NCI-H2081 (cell line): ENCODE measurements at regions not wholly inside any gene's neighbourhood (a gene's known extent, or its start where the extent isn't known, plus 50 kb on each side); places are given as distances from the start of the nearest gene placed in this dataset.
"Not testable (repeated sequence)": the region's sequence is repeated elsewhere in the genome, so short reads cannot be mapped to it uniquely, and the experiment has no call there.

Experiments
- DNase-seq, 2 experiments: peaks; one replicate each; lab custom pipeline; 2025; lab: John Stamatoyannopoulos, UW

GRCh38 chr2:125711075-125711474 is 944.9 kb upstream of the GYPC start:
- DNase-seq: no peak

- DNase-seq: no peak
These were observed 942.4 kb upstream of the GYPC start for GRCh38 chr2:125713533-125713932.

DNA sequence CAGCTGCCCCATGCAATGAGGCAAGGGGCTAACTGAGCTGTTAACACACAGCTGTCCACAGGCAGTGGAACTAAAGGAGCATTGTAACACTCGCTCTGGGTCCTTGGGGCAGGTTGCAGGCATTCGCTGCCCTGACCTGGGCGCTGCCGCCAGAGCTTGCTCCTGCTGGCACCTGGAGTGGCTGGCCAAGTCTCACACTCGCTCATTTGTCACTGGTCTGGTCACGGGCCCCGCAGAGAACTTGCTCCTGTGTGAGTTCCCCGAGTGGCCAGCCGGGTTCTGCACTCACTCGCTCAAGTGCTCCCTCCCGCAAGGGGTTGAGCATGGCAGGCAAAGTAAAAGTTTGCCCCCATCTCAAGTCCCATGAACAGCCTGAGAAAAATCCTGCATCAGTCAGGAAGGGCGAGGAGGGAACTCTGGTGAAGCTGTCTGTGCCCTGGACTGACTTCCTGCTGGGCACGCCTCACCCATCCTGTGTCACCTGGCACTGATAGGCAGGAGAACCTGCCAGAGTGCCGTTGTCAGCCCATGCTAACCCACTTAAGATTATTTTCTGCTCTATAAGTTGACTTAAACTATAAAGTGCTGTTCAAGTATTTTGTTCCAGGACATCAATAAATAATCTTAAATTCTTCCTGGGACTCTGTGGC is 934.8 kb upstream of the GYPC start:
- DNase-seq: no peak

- DNase-seq: no peak
These were observed 925.0 kb upstream of the GYPC start for GRCh38 chr2:125730921-125731320.

- no peak for DNase-seq
These were observed 919.7 kb upstream of the GYPC start for GRCh38 chr2:125736306-125736705.

DNA sequence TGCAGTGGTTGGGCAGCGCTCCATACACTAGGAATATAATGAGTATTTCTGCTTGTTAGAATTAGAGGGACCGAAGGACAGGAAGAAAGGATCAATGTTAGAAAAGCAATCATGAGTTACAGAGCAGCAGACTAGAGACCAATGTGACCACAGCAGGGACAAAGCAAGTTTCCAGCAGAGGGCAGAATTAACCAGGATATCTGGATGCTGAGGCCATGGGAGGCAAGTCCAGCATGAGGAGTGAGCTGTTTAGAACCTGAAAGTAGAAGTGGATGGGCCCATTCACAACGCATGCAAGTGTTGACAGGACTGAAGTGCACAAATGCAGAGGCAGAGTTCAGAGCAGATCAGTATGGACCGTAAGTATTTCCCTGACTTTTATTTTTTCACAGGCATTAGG is 910.4 kb upstream of the GYPC start:
- peak; percentile 53 to 66 for DNase-seq

GRCh38 chr2:125746321-125747164 is 909.4 kb upstream of the GYPC start:
- DNase-seq: no peak

- DNase-seq: no peak
These were observed 908.9 kb upstream of the GYPC start for GRCh38 chr2:125747165-125747425.

- no peak for DNase-seq
These were observed 899.5 kb upstream of the GYPC start for GRCh38 chr2:125756431-125756830.

DNA sequence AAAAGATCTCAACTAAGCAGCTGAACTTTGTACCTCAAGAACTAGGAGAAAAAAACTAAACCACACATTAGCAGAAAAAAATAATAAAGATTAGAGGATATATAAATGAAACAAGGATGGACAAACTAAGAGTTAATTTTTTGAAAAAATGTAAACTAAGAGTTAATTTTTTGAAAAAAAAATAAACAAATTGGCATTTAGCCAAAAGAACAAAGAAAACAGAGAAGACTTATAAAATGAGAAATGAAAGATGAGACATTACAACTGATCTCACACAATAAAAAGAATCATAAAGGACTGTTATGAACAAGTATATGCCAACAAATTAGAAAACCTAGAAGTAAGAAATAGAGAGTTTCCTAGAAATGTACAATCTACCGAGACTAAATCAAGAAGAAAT is 859.2 kb upstream of the GYPC start:
- DNase-seq: no peak

DNA sequence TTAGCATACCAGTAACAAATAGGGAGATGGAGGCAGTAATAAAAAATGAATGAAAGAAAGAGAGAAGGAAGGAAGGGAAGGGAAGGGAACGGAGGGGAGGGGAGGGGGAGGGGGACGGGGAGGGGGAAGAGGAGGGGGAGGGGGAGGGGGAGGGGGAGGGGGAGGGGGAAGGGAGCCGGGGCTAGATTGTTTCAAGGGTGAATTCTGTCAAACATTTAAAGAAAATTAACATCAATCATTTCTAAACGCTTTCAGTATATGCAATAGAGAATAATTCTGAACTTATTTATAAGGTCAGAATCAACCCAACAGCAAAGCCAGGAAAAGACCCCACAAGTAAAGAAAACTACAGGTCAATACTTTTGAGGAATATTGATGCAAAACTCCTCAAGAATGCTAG is 858.8 kb upstream of the GYPC start:
- DNase-seq: no peak

DNA sequence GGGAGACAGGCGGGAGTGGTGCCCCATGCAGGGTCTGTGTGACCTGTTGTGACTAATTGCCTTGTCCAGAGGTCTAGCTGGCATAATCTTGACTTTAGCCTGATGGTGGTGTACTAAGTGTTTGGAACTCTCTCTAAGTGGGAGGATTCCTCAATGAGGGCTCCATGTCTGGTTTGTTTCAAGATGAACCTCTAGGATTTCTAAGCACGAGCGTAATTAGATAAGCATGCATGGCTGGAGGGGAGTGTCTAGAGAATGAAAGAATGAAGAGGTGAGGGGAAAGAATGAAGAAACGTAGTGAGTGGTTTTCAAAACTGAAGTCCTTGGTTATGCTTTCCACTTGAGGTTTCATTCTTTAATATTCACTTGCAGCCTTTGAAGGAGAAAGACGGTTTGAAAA is 833.2 kb upstream of the GYPC start:
- no peak for DNase-seq

- DNase-seq: not testable (repeated sequence)
These were observed 830.2 kb upstream of the GYPC start for GRCh38 chr2:125825781-125826180.

DNA sequence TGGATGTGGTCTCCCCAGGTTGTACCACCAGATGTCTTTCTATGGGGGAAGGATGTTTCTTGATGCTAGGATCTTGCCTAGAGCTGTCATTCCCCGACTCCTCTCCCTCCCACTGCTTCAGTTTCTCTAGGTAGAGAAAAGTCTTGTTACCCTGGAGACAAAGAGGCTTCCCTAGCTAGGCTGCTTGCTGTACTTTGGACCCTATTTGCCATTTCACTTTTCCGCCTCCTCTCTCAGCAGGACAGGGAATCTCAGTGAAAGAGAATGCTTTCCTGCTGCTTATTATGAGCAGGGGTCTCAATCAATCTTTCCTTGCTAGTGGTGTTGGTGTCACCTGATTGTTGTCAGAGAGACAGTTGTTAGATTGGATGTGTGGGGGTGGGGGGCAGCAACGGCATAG is 818.8 kb upstream of the GYPC start:
- peak in 1 of 2 experiments; percentile 5 for DNase-seq

DNA sequence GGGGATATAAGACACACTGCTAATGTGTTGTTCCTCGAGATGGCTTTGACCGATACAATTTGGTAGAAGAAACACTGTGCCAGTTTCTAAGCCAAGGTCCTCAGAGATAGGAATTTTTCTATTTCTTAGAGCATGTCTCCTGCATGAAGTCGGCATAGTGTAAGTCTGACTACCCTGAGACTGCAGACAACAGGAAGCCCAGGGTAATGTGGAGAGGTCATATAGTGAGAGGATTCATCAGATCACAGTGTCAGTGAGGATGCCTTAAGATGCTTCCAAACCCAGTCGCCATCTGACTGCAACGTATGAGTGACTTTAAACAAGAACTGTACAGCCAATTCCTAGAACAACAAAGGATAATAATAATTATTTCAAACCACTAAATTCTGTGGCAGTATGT is 818.3 kb upstream of the GYPC start:
- no peak for DNase-seq

DNA sequence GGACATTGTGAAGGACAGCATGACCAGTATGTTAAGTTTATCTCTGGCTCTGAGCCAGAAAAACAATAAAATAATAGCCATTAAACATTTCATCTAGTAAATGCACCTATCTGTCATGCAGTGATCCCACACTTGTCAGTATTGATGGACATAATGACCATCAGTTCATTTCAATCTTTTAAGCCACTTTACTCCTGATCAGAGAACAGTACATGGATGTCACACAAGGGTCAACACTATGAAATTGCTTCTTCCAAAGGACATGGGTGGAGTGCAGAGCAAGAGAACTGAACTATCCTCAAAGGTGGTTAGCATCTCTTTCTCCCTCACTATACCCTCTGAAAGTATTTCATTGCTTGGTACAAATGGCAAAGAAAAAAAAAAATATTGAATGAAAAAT is 816.0 kb upstream of the GYPC start:
- DNase-seq: no peak

DNA sequence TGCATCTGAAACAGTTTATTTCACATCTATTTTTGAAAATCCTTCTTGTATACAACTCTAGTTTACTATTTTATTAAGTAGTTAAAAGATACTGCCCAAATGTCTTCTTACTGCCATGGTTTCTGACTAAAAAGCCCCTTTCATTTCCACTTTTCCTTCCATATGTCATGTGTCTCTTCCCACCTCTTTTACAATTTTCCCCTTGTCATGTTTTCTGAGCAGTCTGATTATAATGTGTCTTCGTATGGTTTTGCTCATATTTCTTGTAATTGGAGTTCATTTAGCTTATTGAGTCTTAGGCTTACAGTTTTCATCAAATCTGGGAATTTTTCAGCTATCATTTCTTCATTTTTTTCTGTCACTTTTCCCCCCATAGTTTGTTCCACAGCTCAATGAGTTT is 813.9 kb upstream of the GYPC start:
- no peak for DNase-seq

GRCh38 chr2:125850541-125850940 is 805.4 kb upstream of the GYPC start:
- DNase-seq: no peak

DNA sequence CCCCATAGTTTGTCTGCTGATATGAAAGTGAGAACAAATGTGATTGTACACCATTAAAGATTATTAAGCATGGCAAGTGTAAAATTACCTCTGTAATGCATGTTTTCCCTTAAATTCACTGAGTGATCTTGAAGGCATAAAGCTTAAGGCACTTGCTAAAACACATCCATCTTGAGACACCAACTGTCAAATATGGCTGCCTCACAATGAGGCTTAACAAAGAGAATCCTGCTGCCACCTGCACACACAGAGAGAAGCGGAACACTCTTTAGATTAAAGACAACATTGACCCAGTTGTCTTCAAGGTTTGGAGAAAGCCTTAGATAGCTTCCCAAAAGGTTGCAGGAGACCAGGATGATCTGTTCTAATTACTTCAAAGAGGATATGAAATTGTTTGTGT is 803.6 kb upstream of the GYPC start:
- DNase-seq: no peak

- no peak for DNase-seq
These were observed 802.3 kb upstream of the GYPC start for GRCh38 chr2:125853626-125854025.

DNA sequence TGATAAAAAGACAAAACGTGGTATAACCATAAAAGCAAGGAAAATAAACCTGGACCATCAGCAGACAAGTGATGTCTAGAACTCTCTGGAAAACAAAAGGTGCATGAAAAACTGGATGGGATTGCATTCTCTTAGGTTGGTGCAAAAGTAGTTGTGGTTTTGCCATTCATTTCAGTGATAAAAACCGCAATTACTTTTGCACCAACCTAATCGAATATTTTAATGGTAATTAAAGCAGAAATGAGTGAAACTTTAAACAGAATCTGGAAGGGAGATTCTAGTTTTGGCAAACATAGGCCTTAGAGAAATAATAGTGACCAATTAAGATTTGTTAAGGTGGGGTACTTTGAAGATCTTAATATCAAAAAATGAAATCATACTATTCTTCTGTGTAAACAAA is 800.8 kb upstream of the GYPC start:
- no peak for DNase-seq

GRCh38 chr2:125857971-125858794 is 797.8 kb upstream of the GYPC start:
- DNase-seq: no peak

DNA sequence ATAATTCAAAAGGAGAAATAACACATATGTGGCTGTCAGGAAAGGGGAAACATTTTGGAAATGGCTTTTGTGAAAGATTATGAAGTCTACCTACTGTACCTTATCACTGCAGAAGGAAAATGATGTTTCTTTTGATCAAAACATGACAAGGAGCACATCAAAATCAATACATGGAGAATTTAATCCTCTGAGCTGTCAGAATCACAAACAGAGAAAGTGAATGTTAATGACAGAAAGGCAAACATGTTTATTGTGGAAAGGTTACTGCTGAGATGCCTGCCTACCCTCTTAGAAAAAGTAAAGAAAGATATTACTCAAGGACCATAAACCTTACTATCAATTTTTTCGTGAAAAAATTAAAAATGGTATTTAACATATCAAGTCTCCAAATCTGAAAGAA is 794.5 kb upstream of the GYPC start:
- DNase-seq: no peak
